ENCODE measurements at regions not wholly inside any gene's neighbourhood (a gene's known extent, or its start where the extent isn't known, plus 50 kb on each side); places are given as distances from the start of the nearest gene placed in this dataset.

GRCh38 chr15:95288626-95289025 is 1041.9 kb upstream of the NR2F2 start (continued):
- TF ChIP-seq ZNF532 (CRISPR knock-in tag; IDR thresholded peaks at IDR 0.05; ENCODE audit: borderline replicate concordance), result no peak
- TF ChIP-seq E2F5 (CRISPR knock-in tag; IDR thresholded peaks at IDR 0.05), result no peak

GRCh38 chr15:95290176-95290974 is 1040.1 kb upstream of the NR2F2 start:
- DNase-seq (ENCODE audit: low spot score) (no peak), ATAC-seq (no peak)
- TF ChIP-seq ARID4B (CRISPR knock-in tag; IDR thresholded peaks at IDR 0.05; ENCODE audit: borderline replicate concordance) (no peak), TP53 (CRISPR knock-in tag; IDR thresholded peaks at IDR 0.05) (no peak), ZNF671 (CRISPR knock-in tag; IDR thresholded peaks at IDR 0.05) (no peak), ZNF423 (CRISPR knock-in tag; IDR thresholded peaks at IDR 0.05) (no peak), NFE2L1 (CRISPR knock-in tag; IDR thresholded peaks at IDR 0.05) (no peak), IRF2 (CRISPR knock-in tag; IDR thresholded peaks at IDR 0.05; ENCODE audit: borderline replicate concordance, low read depth) (no peak), RELA (CRISPR knock-in tag; IDR thresholded peaks at IDR 0.05; ENCODE audit: borderline replicate concordance) (no peak), FOXJ3 (CRISPR knock-in tag; IDR thresholded peaks at IDR 0.05; ENCODE audit: borderline replicate concordance) (no peak), HMGXB4 (CRISPR knock-in tag; IDR thresholded peaks at IDR 0.05) (no peak), ZNF416 (CRISPR knock-in tag; IDR thresholded peaks at IDR 0.05) (no peak), ATF2 (CRISPR knock-in tag; IDR thresholded peaks at IDR 0.05; ENCODE audit: borderline replicate concordance, low read depth) (no peak), ZNF512 (CRISPR knock-in tag; IDR thresholded peaks at IDR 0.05; ENCODE audit: borderline replicate concordance) (no peak), NR1H2 (CRISPR knock-in tag; IDR thresholded peaks at IDR 0.05) (no peak)
- Mint-ChIP-seq H3K27ac (no peak overlapping the region), H3K4me1 (peaks cover 39% of the 10 kb centered on the region), H3K27me3 (ENCODE audit: low read depth) (no peaks in the 10 kb centered on the region; the same call in 1 of the 2 replicates), H3K36me3 (no peaks in the 10 kb centered on the region), H3K9me3 (no peaks in the 10 kb centered on the region), H3K4me3 (no peak overlapping the region)
- ChIA-PET CTCF (interaction anchor here (0.6 to 1.0 kb wide), 2 partner anchors 10 to 851 kb away, joined by 3 to 5 read pairs; no protein-coding TSS in a partner anchor), POLR2A (no interaction called here)
